Caco-2 (cell line): ENCODE measurements at regions not wholly inside any gene's neighbourhood (a gene's known extent, or its start where the extent isn't known, plus 50 kb on each side); places are given as distances from the start of the nearest gene placed in this dataset.

Experiments
- BruUV-seq: library from RNA; stranded (reverse); fragments of 400-500 nt; replicated peaks from 2 replicates; lab custom pipeline; 2021; lab: Mats Ljungman, UMichigan
- CTCF ChIA-PET: fragments of 300-600 bp; sonication (Branson Sonifier 250); formaldehyde crosslinking; loops from one replicate; lab custom pipeline; 2022; ENCODE audit warnings: antibody characterized with exemption; lab: Charles Lee
- POLR2A ChIA-PET: fragments of 300-600 bp; sonication (Branson Sonifier 250); formaldehyde crosslinking; loops from one replicate; lab custom pipeline; 2022; ENCODE audit warnings: antibody characterized with exemption; lab: Charles Lee
- DNase-seq, 2 experiments: peaks; one replicate each; pipeline versions ENCODE4 v3.0.0 to v3.0.0-alpha.2; 2020 to 2022
- H3K27me3 ChIP-seq: replicated peaks from 2 replicates; pipeline ENCODE4 v1.6.0; 2011; ENCODE audit warnings: low read length; ENCODE audit not compliant: control insufficient read depth, insufficient read depth
- H3K36me3 ChIP-seq: 2 replicates; pipeline ENCODE4 v1.5.1; 2011; ENCODE audit warnings: low read length; ENCODE audit not compliant: control insufficient read depth, insufficient read depth
- H3K4me1 ChIP-seq: fragments of 250-450 bp; sonication (Bioruptor Pico); 2 replicates; pipeline ENCODE4 v1.5.1; 2020; ENCODE audit warnings: mild to moderate bottlenecking
- H3K4me3 ChIP-seq: 2 replicates; pipeline ENCODE4 v1.5.1; 2011; ENCODE audit warnings: low read depth, mild to moderate bottlenecking, control low read depth, low read length
- H3K9me3 ChIP-seq: fragments of 250-450 bp; sonication (Bioruptor Pico); 2 replicates; pipeline ENCODE4 v1.5.1; 2020; ENCODE audit warnings: mild to moderate bottlenecking, moderate library complexity
- H3K27ac Mint-ChIP-seq: one replicate; pipeline ENCODE4 v1.8.0; 2022; ENCODE audit warnings: mixed read lengths; ENCODE audit not compliant: unreplicated experiment
- H3K27me3 Mint-ChIP-seq: one replicate; pipeline ENCODE4 v1.8.0; 2022; ENCODE audit warnings: mixed read lengths; ENCODE audit not compliant: insufficient read depth, unreplicated experiment
- H3K36me3 Mint-ChIP-seq: one replicate; pipeline ENCODE4 v1.8.0; 2022; ENCODE audit warnings: mild to moderate bottlenecking, mixed read lengths; ENCODE audit not compliant: insufficient read depth, unreplicated experiment
- H3K4me1 Mint-ChIP-seq: one replicate; pipeline ENCODE4 v1.8.0; 2022; ENCODE audit warnings: low read depth, mixed read lengths; ENCODE audit not compliant: unreplicated experiment
- H3K4me3 Mint-ChIP-seq: one replicate; pipeline ENCODE4 v1.8.0; 2022; ENCODE audit warnings: mild to moderate bottlenecking, moderate library complexity, mixed read lengths; ENCODE audit not compliant: unreplicated experiment
- H3K9me3 Mint-ChIP-seq: one replicate; pipeline ENCODE4 v1.8.0; 2022; ENCODE audit warnings: mixed read lengths; ENCODE audit not compliant: unreplicated experiment
- CTCF ChIP-seq, 2 experiments: fragments of 200-600 bp in 1 of 2; IDR thresholded peaks; 1 replicate in 1 of 2; 2 replicates in 1 of 2; pipeline versions ENCODE4 v1.5.1 to v1.8.0; 2011 to 2022; ENCODE audit warnings: antibody characterized with exemption in 1 of 2, control low read depth in 1 of 2, inconsistent platforms in 1 of 2, low read depth in 1 of 2, low read length in 1 of 2, mild to moderate bottlenecking in 1 of 2, moderate library complexity in 1 of 2; ENCODE audit not compliant: insufficient read depth in 1 of 2, severe bottlenecking in 1 of 2, unreplicated experiment in 1 of 2
- intact Hi-C: fragments of 100-400 bp; cut with micrococcal nuclease; formaldehyde crosslinking; loops from one replicate; pipeline ENCODE4 v1.10.0; 2022; ENCODE audit not compliant: unreplicated experiment

- Mint-ChIP-seq H3K27me3 (no peaks in the 10 kb centered on the region), H3K4me3 (no peak overlapping the region), H3K27ac (no peak overlapping the region), H3K4me1 (no peaks in the 10 kb centered on the region), H3K36me3 (no peaks in the 10 kb centered on the region), H3K9me3 (peaks cover 10% of the 10 kb centered on the region)
- DNase-seq, result no peak
- Histone ChIP-seq H3K9me3 (no peaks in the 10 kb centered on the region), H3K27me3 (no peaks in the 10 kb centered on the region), H3K4me3 (no peak overlapping the region), H3K36me3 (no peaks in the 10 kb centered on the region), H3K4me1 (0 out of 2 replicates have a peak, but pooled peaks cover 6% of the 10 kb centered on the region)
- no TSS peak for BruUV-seq
- no peak for TF ChIP-seq CTCF (IDR thresholded peaks at IDR 0.05; ENCODE audit: insufficient read depth in 1 of 2, low read depth in 1 of 2, low read length in 1 of 2, severe bottlenecking in 1 of 2, unreplicated experiment in 1 of 2)
- POLR2A ChIA-PET, result no interaction called here
- intact Hi-C loops, result no loop called here
- CTCF ChIA-PET, result no interaction called here
Observed at GRCh38 chr13:95352486-95352885, 51.2 kb upstream of the ABCC4 start.

- H3K9me3 ChIP-seq, result no peaks in the 10 kb centered on the region
- no peak for DNase-seq
- H3K27me3 ChIP-seq, result no peaks in the 10 kb centered on the region
- Mint-ChIP-seq H3K4me3 (no peak overlapping the region), H3K36me3 (no peaks in the 10 kb centered on the region), H3K4me1 (no peaks in the 10 kb centered on the region), H3K27ac (no peak overlapping the region), H3K9me3 (peaks cover 10% of the 10 kb centered on the region), H3K27me3 (no peaks in the 10 kb centered on the region)
- ChIA-PET POLR2A (no interaction called here), CTCF (no interaction called here)
- no peak for TF ChIP-seq CTCF (IDR thresholded peaks at IDR 0.05; ENCODE audit: insufficient read depth in 1 of 2, low read depth in 1 of 2, low read length in 1 of 2, severe bottlenecking in 1 of 2, unreplicated experiment in 1 of 2)
- H3K36me3 ChIP-seq, result no peaks in the 10 kb centered on the region
- BruUV-seq, result no TSS peak
- intact Hi-C loops, result no loop called here
- H3K4me1 ChIP-seq, result 0 out of 2 replicates have a peak, but pooled peaks cover 6% of the 10 kb centered on the region
- H3K4me3 ChIP-seq, result no peak overlapping the region
Observed at GRCh38 chr13:95354156-95354555, 52.9 kb upstream of the ABCC4 start.

GRCh38 chr13:95354680-95355487 is 53.6 kb upstream of the ABCC4 start:
- CTCF ChIA-PET, result no interaction called here
- Histone ChIP-seq H3K4me1 (0 out of 2 replicates have a peak, but pooled peaks cover 6% of the 10 kb centered on the region), H3K27me3 (no peaks in the 10 kb centered on the region), H3K4me3 (no peak overlapping the region), H3K36me3 (no peaks in the 10 kb centered on the region), H3K9me3 (no peaks in the 10 kb centered on the region)
- no peak for TF ChIP-seq CTCF (IDR thresholded peaks at IDR 0.05; ENCODE audit: insufficient read depth in 1 of 2, low read depth in 1 of 2, low read length in 1 of 2, severe bottlenecking in 1 of 2, unreplicated experiment in 1 of 2)
- POLR2A ChIA-PET, result no interaction called here
- H3K4me3 Mint-ChIP-seq, result no peak overlapping the region
- H3K4me1 Mint-ChIP-seq, result no peaks in the 10 kb centered on the region
- no peak overlapping the region for H3K27ac Mint-ChIP-seq
- peak in 1 of 2 experiments; percentile 13 for DNase-seq
- H3K9me3 Mint-ChIP-seq, result peaks cover 10% of the 10 kb centered on the region
- intact Hi-C loops, result no loop called here
- H3K36me3 Mint-ChIP-seq, result no peaks in the 10 kb centered on the region
- BruUV-seq, result no TSS peak
- no peaks in the 10 kb centered on the region for H3K27me3 Mint-ChIP-seq
